SKM-1 treated with dmso at 0.1 percent for 144 hours (cell line): ENCODE measurements at regions not wholly inside any gene's neighbourhood (a gene's known extent, or its start where the extent isn't known, plus 50 kb on each side); places are given as distances from the start of the nearest gene placed in this dataset.
"Not testable (repeated sequence)": the region's sequence is repeated elsewhere in the genome, so short reads cannot be mapped to it uniquely, and the experiment has no call there.

Source experiments
- DNase-seq: peaks from one replicate; lab custom pipeline; 2025; ENCODE audit not compliant: unreplicated experiment; lab: John Stamatoyannopoulos, UW

GRCh38 chr6:157727629-157728182 lies 95.3 kb upstream of the SNX9 start:
- no peak for DNase-seq

GRCh38 chr6:157728183-157728881 lies 94.7 kb upstream of the SNX9 start:
- no peak for DNase-seq

GRCh38 chr6:157731221-157731620 lies 91.8 kb upstream of the SNX9 start:
- no peak for DNase-seq

- DNase-seq: no peak
Observed at GRCh38 chr6:157732007-157732406, 91.0 kb upstream of the SNX9 start.

GRCh38 chr6:157732416-157733161 lies 90.5 kb upstream of the SNX9 start:
- no peak for DNase-seq

- not testable (repeated sequence) for DNase-seq
Observed at GRCh38 chr6:157736555-157736954, 86.5 kb upstream of the SNX9 start.

GRCh38 chr6:157741321-157741947 lies 81.6 kb upstream of the SNX9 start:
- no peak for DNase-seq

GRCh38 chr6:157741948-157742556 lies 81.0 kb upstream of the SNX9 start:
- DNase-seq: no peak

- no peak for DNase-seq
Observed at GRCh38 chr6:157744102-157744601, 78.9 kb upstream of the SNX9 start.

- no peak for DNase-seq
Observed at GRCh38 chr6:157746897-157747296, 76.1 kb upstream of the SNX9 start.

GRCh38 chr6:157747370-157747769 lies 75.7 kb upstream of the SNX9 start:
- DNase-seq: no peak

- no peak for DNase-seq
Observed at GRCh38 chr6:157748839-157749571, 74.0 kb upstream of the SNX9 start.

GRCh38 chr6:157750973-157751372 lies 72.1 kb upstream of the SNX9 start:
- not testable (repeated sequence) for DNase-seq

GRCh38 chr6:157751547-157752200 lies 71.4 kb upstream of the SNX9 start:
- no peak for DNase-seq

GRCh38 chr6:157752879-157753278 lies 70.2 kb upstream of the SNX9 start:
- DNase-seq: not testable (repeated sequence)

GRCh38 chr6:157753291-157753690 lies 69.8 kb upstream of the SNX9 start:
- DNase-seq: no peak

- DNase-seq: not testable (repeated sequence)
Observed at GRCh38 chr6:157753801-157754200, 69.2 kb upstream of the SNX9 start.

GRCh38 chr6:157754351-157754750 lies 68.7 kb upstream of the SNX9 start:
- no peak for DNase-seq

GRCh38 chr6:157755032-157755745 lies 67.9 kb upstream of the SNX9 start:
- no peak for DNase-seq
